Small intestine (tissue), 7 donors: ENCODE measurements at regions not wholly inside any gene's neighbourhood (a gene's known extent, or its start where the extent isn't known, plus 50 kb on each side); places are given as distances from the start of the nearest gene placed in this dataset.
"Not testable (repeated sequence)": the region's sequence is repeated elsewhere in the genome, so short reads cannot be mapped to it uniquely, and the experiment has no call there.

ENCODE experiments used
- DNase-seq, 2 donors: peaks; one replicate each; pipeline versions ENCODE4 v3.0.0 to v3.0.0-alpha.2; 2013
- FAIRE-seq: peaks from 2 replicates; lab custom pipeline; 2012; peaks lifted over from hg19 to GRCh38; lab: Jason Lieb, UNC
- H3K27ac ChIP-seq, 3 donors: one replicate each; pipeline ENCODE4 v1.5.1; 2013; ENCODE audit warnings: low read length in 2 of 3, mild to moderate bottlenecking in 2 of 3, control low read depth in 1 of 3, inconsistent platforms in 1 of 3, low read depth in 1 of 3, moderate library complexity in 1 of 3
- H3K27me3 ChIP-seq, 3 donors: one replicate each; pipeline ENCODE4 v1.6.1; 2013; ENCODE audit warnings: low read length in 3 of 3, inconsistent platforms in 1 of 3; ENCODE audit not compliant: control insufficient read depth in 3 of 3, insufficient read depth in 3 of 3
- H3K36me3 ChIP-seq, 3 donors: one replicate each; pipeline ENCODE4 v1.6.1; 2013; ENCODE audit warnings: low read length in 3 of 3, inconsistent platforms in 1 of 3, low read depth in 1 of 3, mild to moderate bottlenecking in 1 of 3, moderate library complexity in 1 of 3; ENCODE audit not compliant: control insufficient read depth in 3 of 3, insufficient read depth in 2 of 3
- H3K4me1 ChIP-seq, 3 donors: one replicate each; pipeline ENCODE4 v1.6.1; 2013; ENCODE audit warnings: low read length in 2 of 3, inconsistent platforms in 1 of 3, low read depth in 1 of 3, mild to moderate bottlenecking in 1 of 3, moderate library complexity in 1 of 3; ENCODE audit not compliant: control insufficient read depth in 3 of 3, insufficient read depth in 2 of 3
- H3K4me3 ChIP-seq, 3 donors: one replicate each; pipeline ENCODE4 v1.5.1; 2013; ENCODE audit warnings: low read length in 3 of 3, control low read depth in 1 of 3, inconsistent platforms in 1 of 3, low read depth in 1 of 3, mild to moderate bottlenecking in 1 of 3, moderate library complexity in 1 of 3
- H3K9me3 ChIP-seq, 2 donors: one replicate each; pipeline ENCODE4 v1.6.1; 2013; ENCODE audit warnings: low read depth in 1 of 2, low read length in 1 of 2; ENCODE audit not compliant: control insufficient read depth in 2 of 2, insufficient read depth in 1 of 2
- WGBS, 3 donors: extraction: QIAGEN DNeasy Blood & Tissue Kit; methylation state at CpG; one replicate each; pipeline ENCODE4 v1.1.7; 2013; 5-methylcytosine and 5-hydroxymethylcytosine counted together
- donor health status: healthy with polysubstance abuse.
- donor health status: control.
- donor health status: control.
- donor health status: Bipolar disorder and iron deficiency.
- donor health status: healthy.

DNA sequence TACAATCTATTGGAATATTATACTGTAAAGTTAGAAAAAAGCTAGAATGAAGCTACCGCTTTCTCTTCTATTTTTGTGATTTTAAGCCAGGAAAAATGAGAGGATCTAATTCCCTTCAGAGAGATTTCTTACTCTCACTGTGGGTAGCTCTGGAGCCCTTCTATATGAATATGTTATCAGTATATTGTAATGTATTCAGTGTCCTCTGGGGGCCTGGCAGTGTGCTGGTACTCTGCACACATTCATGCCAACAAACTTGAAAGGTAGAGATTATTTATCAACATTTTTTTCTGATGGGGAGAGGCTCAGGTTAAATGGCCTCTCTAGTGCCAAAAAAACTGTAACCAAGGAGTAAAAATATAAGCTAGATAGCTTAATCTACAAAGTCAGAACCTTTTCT lies 292.8 kb downstream of the TTC6 start:
- no peak for DNase-seq
- Histone ChIP-seq H3K4me3 (no peak overlapping the region), H3K9me3 (peaks cover 0 to 4% of the 10 kb centered on the region in 2 donors), H3K4me1 (no peaks in the 10 kb centered on the region), H3K27me3 (peaks cover 0 to 1% (median 0%) of the 10 kb centered on the region in 3 donors), H3K36me3 (no peaks in the 10 kb centered on the region), H3K27ac (no peak overlapping the region)
- no peak for FAIRE-seq
- 89 to 100% (median 92%) methylated on average over 1 of the region's 1 CpG for WGBS, 3 donors

- FAIRE-seq (no peak), DNase-seq (no peak)
- Histone ChIP-seq H3K4me1 (no peaks in the 10 kb centered on the region), H3K9me3 (peaks cover 0 to 4% of the 10 kb centered on the region in 2 donors), H3K36me3 (no peaks in the 10 kb centered on the region), H3K27me3 (peaks cover 0 to 1% (median 0%) of the 10 kb centered on the region in 3 donors), H3K27ac (no peak overlapping the region), H3K4me3 (no peak overlapping the region)
- 56 to 75% (median 58%) methylated on average over 5 of the region's 5 CpGs for WGBS, 3 donors
Measured at GRCh38 chr14:37889087-37889486, 293.7 kb downstream of the TTC6 start.

DNA sequence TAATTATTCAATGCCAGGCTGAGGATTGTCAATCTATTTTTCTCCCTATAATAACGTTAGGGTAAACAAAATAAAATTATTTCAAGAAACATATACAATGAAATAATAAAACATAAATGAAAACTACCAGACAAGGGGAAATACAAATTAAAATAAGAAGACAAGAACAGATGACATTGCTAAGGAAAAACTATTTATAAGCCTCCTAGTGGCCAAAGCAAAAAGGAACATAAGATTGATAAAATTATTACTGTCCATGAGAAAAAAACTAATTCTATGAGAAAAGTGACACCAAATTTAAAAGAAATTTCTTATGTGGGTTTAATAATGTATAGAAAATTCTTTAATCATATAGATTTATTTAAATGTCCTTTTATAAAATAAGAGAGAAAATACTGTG lies 294.7 kb downstream of the TTC6 start:
- DNase-seq, result no peak
- H3K4me1 ChIP-seq, result no peaks in the 10 kb centered on the region
- WGBS, 3 donors, result 68 to 89% (median 81%) methylated on average over 1 of the region's 1 CpG
- H3K36me3 ChIP-seq, result no peaks in the 10 kb centered on the region
- H3K27ac ChIP-seq, result no peak overlapping the region
- peaks cover 0 to 1% (median 0%) of the 10 kb centered on the region in 3 donors for H3K27me3 ChIP-seq
- H3K9me3 ChIP-seq, result peaks cover 0 to 4% of the 10 kb centered on the region in 2 donors
- peak; percentile 70 for FAIRE-seq
- H3K4me3 ChIP-seq, result no peak overlapping the region

DNA sequence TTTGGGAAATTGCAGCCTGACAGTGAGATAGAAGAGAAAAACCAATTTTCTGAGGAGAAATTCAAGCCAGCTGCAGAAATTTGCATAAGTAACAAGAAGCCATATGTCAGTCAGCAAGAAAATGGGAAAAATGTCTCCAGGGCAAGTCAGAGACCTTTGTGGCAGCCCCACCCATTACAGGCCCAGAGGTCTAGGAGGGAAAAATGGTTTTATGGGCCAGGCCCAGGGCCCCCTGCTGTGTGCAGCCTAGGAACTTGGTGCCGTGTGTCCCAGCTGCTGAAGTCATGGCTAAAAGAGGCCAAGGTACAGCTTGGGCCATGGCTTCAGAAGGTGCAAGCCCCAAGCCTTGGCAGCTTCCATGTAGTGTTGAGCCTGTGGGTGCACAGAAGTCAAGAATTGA lies 296.1 kb downstream of the TTC6 start:
- not testable (repeated sequence) for H3K9me3 ChIP-seq, H3K27ac ChIP-seq, DNase-seq, H3K4me3 ChIP-seq, H3K4me1 ChIP-seq, H3K27me3 ChIP-seq, FAIRE-seq, H3K36me3 ChIP-seq
- 85 to 100% (median 92%) methylated on average over 1 of the region's 1 CpG for WGBS, 3 donors

DNA sequence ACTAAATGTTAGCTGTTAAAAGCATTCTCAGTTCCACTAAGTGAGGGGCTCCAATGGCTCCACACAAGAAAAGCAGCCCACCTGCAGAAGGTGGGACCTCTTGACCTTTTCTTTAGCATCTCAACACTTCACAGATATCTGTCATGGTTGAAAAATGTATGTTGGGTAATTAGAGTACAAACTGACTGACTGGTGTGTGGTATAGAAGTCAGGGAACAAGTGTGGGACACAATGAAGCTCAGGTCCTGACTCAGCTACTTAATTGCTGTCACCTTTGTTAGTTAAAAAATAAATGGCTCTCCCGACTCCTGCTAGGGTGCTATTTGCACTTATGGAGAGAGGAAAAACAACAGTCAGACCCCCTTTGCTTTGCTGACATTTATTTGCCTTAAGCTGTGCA lies 299.0 kb downstream of the TTC6 start:
- peaks cover 0 to 1% (median 0%) of the 10 kb centered on the region in 3 donors for H3K27me3 ChIP-seq
- H3K36me3 ChIP-seq, result no peaks in the 10 kb centered on the region
- FAIRE-seq (no peak), DNase-seq (no peak)
- H3K4me1 ChIP-seq, result no peaks in the 10 kb centered on the region
- no peak overlapping the region for H3K27ac ChIP-seq
- no peak overlapping the region for H3K4me3 ChIP-seq
- 58 to 84% (median 82%) methylated on average over 1 of the region's 1 CpG for WGBS, 3 donors
- H3K9me3 ChIP-seq, result peaks cover 0 to 4% of the 10 kb centered on the region in 2 donors

DNA sequence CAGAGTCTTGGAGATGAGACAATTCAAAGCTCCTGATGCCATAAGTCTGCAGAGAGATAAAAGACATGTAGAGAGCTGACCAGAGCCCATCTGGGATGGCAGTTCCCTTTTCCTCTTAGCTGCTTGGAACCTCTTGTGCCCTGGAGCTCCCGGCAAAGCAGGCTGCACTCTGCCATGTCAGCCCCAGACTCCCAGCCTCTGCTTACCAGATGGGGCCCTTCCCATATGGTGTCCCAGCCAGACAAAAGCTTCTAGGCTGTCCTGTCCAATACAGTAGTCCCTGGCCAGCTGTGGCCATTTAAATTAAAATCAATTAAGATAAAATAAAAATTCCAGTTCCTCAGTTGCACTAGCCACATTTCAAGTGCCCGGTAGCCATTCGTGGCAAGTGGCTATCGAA lies 303.9 kb downstream of the TTC6 start:
- H3K27me3 ChIP-seq, result peaks cover 0 to 6% (median 0%) of the 10 kb centered on the region in 3 donors
- no peaks in the 10 kb centered on the region for H3K9me3 ChIP-seq
- FAIRE-seq (no peak), DNase-seq (no peak)
- H3K27ac ChIP-seq, result no peak overlapping the region
- H3K4me1 ChIP-seq, result no peaks in the 10 kb centered on the region
- no peaks in the 10 kb centered on the region for H3K36me3 ChIP-seq
- WGBS, 3 donors, result 90 to 94% (median 93%) methylated on average over 4 of the region's 4 CpGs
- H3K4me3 ChIP-seq, result no peak overlapping the region

DNA sequence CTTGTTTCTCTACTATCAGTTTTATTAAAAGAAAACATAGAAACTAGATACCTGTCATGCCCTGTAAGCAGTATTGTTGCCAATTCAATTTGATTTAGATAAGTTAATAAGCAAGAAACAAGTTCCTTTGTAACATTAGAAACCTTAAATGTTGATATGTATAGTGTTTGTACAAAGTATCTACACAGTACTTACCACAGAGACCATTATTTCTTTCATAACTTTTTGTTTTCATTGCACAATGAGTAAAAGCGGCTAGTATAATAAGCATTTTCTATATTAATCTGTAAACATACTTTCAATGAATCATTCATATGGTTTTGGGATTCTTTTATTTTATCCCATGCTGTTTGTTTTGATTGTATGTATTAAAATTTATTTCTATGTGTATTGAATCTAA lies 305.1 kb downstream of the TTC6 start:
- FAIRE-seq (no peak), DNase-seq (no peak)
- H3K9me3 ChIP-seq, result no peaks in the 10 kb centered on the region
- peaks cover 0 to 6% (median 0%) of the 10 kb centered on the region in 3 donors for H3K27me3 ChIP-seq
- no peaks in the 10 kb centered on the region for H3K36me3 ChIP-seq
- H3K27ac ChIP-seq, result no peak overlapping the region
- H3K4me3 ChIP-seq, result no peak overlapping the region
- 59 to 84% (median 78%) methylated on average over 1 of the region's 1 CpG for WGBS, 3 donors
- peaks cover 0 to 3% (median 0%) of the 10 kb centered on the region in 3 donors for H3K4me1 ChIP-seq

- Histone ChIP-seq H3K4me1 (peaks cover 0 to 3% (median 0%) of the 10 kb centered on the region in 3 donors), H3K27ac (no peak overlapping the region), H3K9me3 (no peaks in the 10 kb centered on the region), H3K4me3 (no peak overlapping the region), H3K27me3 (peaks cover 0 to 6% (median 0%) of the 10 kb centered on the region in 3 donors), H3K36me3 (no peaks in the 10 kb centered on the region)
- FAIRE-seq (no peak), DNase-seq (no peak)
- 67 to 86% (median 77%) methylated on average over 6 of the region's 6 CpGs for WGBS, 3 donors
Measured at GRCh38 chr14:37901978-37902377, 305.7 kb upstream of the SSTR1 start.
